Trophoblast cell (in vitro differentiated cells and primary cell): ENCODE measurements at regions not wholly inside any gene's neighbourhood (a gene's known extent, or its start where the extent isn't known, plus 50 kb on each side); places are given as distances from the start of the nearest gene placed in this dataset.

Source experiments
- DNase-seq, 2 donors: peaks; one replicate each; pipeline ENCODE4 v3.0.0-alpha.2; 2016
- H2AFZ ChIP-seq: 2 replicates; pipeline ENCODE4 v1.6.1; 2013; ENCODE audit warnings: low read length, moderate library complexity, mild to moderate bottlenecking; ENCODE audit not compliant: insufficient read depth, poor library complexity
- H2AK5ac ChIP-seq: 2 replicates; pipeline ENCODE4 v1.6.1; 2013; ENCODE audit warnings: mild to moderate bottlenecking, low read length
- H2BK120ac ChIP-seq: 2 replicates; pipeline ENCODE4 v1.6.1; 2013; ENCODE audit warnings: low read length, mild to moderate bottlenecking, moderate library complexity; ENCODE audit not compliant: insufficient read depth, poor library complexity
- H2BK12ac ChIP-seq: 2 replicates; pipeline ENCODE4 v1.6.1; 2013; ENCODE audit warnings: mild to moderate bottlenecking, low read length, moderate library complexity
- H2BK5ac ChIP-seq: 2 replicates; pipeline ENCODE4 v1.6.1; 2013; ENCODE audit warnings: low read length, low read depth, moderate library complexity, mild to moderate bottlenecking; ENCODE audit not compliant: poor library complexity
- H3K14ac ChIP-seq: 2 replicates; pipeline ENCODE4 v1.6.1; 2013; ENCODE audit warnings: mild to moderate bottlenecking, low read length
- H3K18ac ChIP-seq: 2 replicates; pipeline ENCODE4 v1.6.1; 2013; ENCODE audit warnings: mild to moderate bottlenecking, low read length
- H3K23ac ChIP-seq: 2 replicates; pipeline ENCODE4 v1.6.1; 2013; ENCODE audit warnings: low read length
- H3K27ac ChIP-seq: 2 replicates; pipeline ENCODE4 v1.5.1; 2013; ENCODE audit warnings: low read depth, mild to moderate bottlenecking, inconsistent platforms, low read length, moderate library complexity
- H3K27me3 ChIP-seq: 2 replicates; pipeline ENCODE4 v1.6.1; 2013; ENCODE audit warnings: inconsistent platforms, mild to moderate bottlenecking, low read length, moderate library complexity; ENCODE audit not compliant: insufficient read depth
- H3K36me3 ChIP-seq, 2 experiments: 1 replicate in 1 of 2; 2 replicates in 1 of 2; pipeline ENCODE4 v1.6.1; 2013; ENCODE audit warnings: low read length in 2 of 2, mild to moderate bottlenecking in 2 of 2, moderate library complexity in 1 of 2; ENCODE audit not compliant: insufficient read depth in 2 of 2, control insufficient read depth in 1 of 2
- H3K4ac ChIP-seq: 2 replicates; pipeline ENCODE4 v1.6.1; 2013; ENCODE audit warnings: low read depth, mild to moderate bottlenecking, low read length, moderate library complexity
- H3K4me1 ChIP-seq, 2 experiments: 1 replicate in 1 of 2; 2 replicates in 1 of 2; pipeline ENCODE4 v1.6.1; 2013; ENCODE audit warnings: low read length in 2 of 2, mild to moderate bottlenecking in 2 of 2, moderate library complexity in 1 of 2; ENCODE audit not compliant: insufficient read depth in 2 of 2, control insufficient read depth in 1 of 2
- H3K4me2 ChIP-seq: 2 replicates; pipeline ENCODE4 v1.6.1; 2013; ENCODE audit warnings: inconsistent platforms, mild to moderate bottlenecking, low read length, moderate library complexity
- H3K4me3 ChIP-seq: 2 replicates; pipeline ENCODE4 v1.5.1; 2013; ENCODE audit warnings: mild to moderate bottlenecking, low read depth, low read length, inconsistent platforms
- H3K79me1 ChIP-seq: one replicate; pipeline ENCODE4 v1.6.1; 2013; ENCODE audit warnings: low read length
- H3K79me2 ChIP-seq: 2 replicates; pipeline ENCODE4 v1.6.1; 2013; ENCODE audit warnings: low read length, mild to moderate bottlenecking; ENCODE audit not compliant: control insufficient read depth, insufficient read depth, poor library complexity
- H3K9ac ChIP-seq: 2 replicates; pipeline ENCODE4 v1.6.1; 2013; ENCODE audit warnings: mild to moderate bottlenecking, low read length
- H3K9me3 ChIP-seq: 2 replicates; pipeline ENCODE4 v1.6.1; 2013; ENCODE audit warnings: low read depth, mild to moderate bottlenecking, control low read depth, inconsistent platforms, low read length; ENCODE audit not compliant: insufficient read depth
- H4K12ac ChIP-seq: 2 replicates; pipeline ENCODE4 v1.6.1; 2013; ENCODE audit warnings: low read depth, mild to moderate bottlenecking, low read length, moderate library complexity
- H4K8ac ChIP-seq: 2 replicates; pipeline ENCODE4 v1.6.1; 2013; ENCODE audit warnings: low read depth, mild to moderate bottlenecking, low read length, moderate library complexity
- H4K91ac ChIP-seq: one replicate; pipeline ENCODE4 v1.6.1; 2013; ENCODE audit warnings: low read depth, mild to moderate bottlenecking, low read length, moderate library complexity
- WGBS: extraction: QIAGEN DNeasy Blood & Tissue Kit; methylation state at CpG from one replicate; pipeline ENCODE4 v1.1.7; 2013; ENCODE audit warnings: missing lambda C conversion rate; ENCODE audit not compliant: insufficient read length, insufficient coverage; ENCODE audit errors: extremely low coverage; 5-methylcytosine and 5-hydroxymethylcytosine counted together

DNA sequence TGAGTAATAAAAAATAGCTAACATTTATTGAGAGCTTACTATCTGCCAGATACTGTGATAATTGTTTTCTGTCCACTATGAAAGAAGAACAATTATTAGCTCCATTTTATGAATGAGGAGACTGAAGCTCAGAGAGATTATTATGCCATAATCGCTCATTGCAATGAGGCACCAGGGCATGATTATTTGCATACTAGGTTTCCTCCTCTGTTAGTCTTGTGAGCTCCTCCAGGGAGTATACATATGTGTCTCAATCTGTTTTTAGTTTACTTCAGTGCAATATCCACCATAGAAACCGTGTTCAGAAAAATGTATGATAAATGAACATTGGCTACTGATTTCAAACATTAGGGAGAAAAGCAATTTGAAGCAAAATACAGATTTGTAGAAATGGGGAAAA is 139.4 kb upstream of the OTUD4 start:
- Histone ChIP-seq H3K79me2 (no peaks in the 10 kb centered on the region), H3K4me2 (no peak overlapping the region), H2BK12ac (no peak overlapping the region), H2BK120ac (no peak overlapping the region), H3K36me3 (no peaks in the 10 kb centered on the region), H3K4me3 (no peak overlapping the region), H2AK5ac (no peak overlapping the region), H3K27me3 (no peaks in the 10 kb centered on the region), H3K4me1 (no peaks in the 10 kb centered on the region), H3K27ac (no peak overlapping the region), H3K4ac (no peak overlapping the region), H3K14ac (no peak overlapping the region), H3K9me3 (no peaks in the 10 kb centered on the region), H3K18ac (no peak overlapping the region), H3K9ac (no peak overlapping the region), H4K8ac (no peak overlapping the region), H3K23ac (no peak overlapping the region), H2BK5ac (no peak overlapping the region), H3K79me1 (no peaks in the 10 kb centered on the region), H4K12ac (no peak overlapping the region), H2AFZ (no peak overlapping the region), H4K91ac (no peak overlapping the region)
- DNase-seq, result no peak
- no CpG with 5 or more reads among the region's 2 CpGs for WGBS

DNA sequence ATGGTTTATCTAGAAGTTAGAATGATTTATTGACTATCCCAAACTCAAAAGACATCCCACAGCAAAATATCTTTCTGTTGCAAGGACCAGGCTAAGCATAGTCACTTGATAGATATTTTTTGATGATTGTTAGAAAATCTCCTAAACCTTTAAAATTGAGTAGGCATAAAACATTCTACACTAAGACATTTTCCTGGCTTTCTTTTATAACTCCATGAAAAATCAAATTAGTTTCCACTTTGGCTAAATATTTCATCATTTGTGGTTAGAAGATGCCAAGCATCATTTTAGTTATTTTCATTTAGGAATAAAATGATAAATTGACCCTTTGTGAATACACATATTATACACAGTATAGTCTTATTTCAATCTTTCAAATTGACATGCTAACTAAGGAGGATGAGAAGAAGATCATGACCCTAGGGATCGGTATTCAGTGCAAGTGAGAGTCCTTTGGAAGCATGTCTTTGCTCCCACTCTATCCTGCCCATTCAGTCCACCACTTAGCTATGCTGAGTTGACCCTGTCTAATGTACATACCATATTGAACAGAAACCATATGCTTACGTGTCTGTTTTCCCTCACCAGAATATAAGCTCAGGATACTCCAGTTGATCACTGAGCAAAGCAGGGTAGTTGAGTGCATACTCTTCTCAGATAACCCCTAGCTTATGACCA is 136.6 kb upstream of the OTUD4 start:
- Histone ChIP-seq H3K4me1 (no peaks in the 10 kb centered on the region), H2BK5ac (no peak overlapping the region), H2AFZ (no peak overlapping the region), H3K4ac (no peak overlapping the region), H2AK5ac (no peak overlapping the region), H3K23ac (no peak overlapping the region), H3K9me3 (no peaks in the 10 kb centered on the region), H3K14ac (no peak overlapping the region), H3K18ac (no peak overlapping the region), H3K27me3 (no peaks in the 10 kb centered on the region), H4K91ac (no peak overlapping the region), H3K79me1 (no peaks in the 10 kb centered on the region), H3K4me2 (no peak overlapping the region), H3K36me3 (no peaks in the 10 kb centered on the region), H3K27ac (no peak overlapping the region), H2BK12ac (no peak overlapping the region), H3K9ac (no peak overlapping the region), H2BK120ac (no peak overlapping the region), H4K12ac (no peak overlapping the region), H4K8ac (no peak overlapping the region), H3K4me3 (no peak overlapping the region), H3K79me2 (no peaks in the 10 kb centered on the region)
- DNase-seq, result no peak
- WGBS, result no CpG with 5 or more reads among the region's 2 CpGs

DNA sequence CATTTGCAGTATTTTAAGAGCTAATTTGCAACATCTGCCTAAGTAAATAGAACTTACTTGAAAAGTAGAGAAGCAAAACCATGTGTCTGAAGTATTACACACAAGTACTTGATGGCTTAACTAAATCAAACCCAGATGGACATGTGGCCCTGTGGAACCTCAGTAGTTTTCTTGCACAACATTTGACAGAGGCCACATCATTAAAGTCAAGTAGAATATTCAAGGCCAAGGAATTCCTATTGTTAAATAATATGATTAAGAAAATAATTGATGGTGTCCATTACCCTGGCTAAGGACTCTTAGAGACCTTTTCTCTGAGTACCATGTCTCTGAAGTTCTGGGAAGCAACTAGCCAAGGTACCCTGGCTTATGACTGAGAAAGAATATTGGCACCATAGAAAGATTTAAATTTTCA is 135.4 kb upstream of the OTUD4 start:
- Histone ChIP-seq H3K36me3 (no peaks in the 10 kb centered on the region), H3K4ac (no peak overlapping the region), H2BK5ac (no peak overlapping the region), H4K91ac (no peak overlapping the region), H3K9me3 (no peaks in the 10 kb centered on the region), H2AFZ (no peak overlapping the region), H3K79me1 (no peaks in the 10 kb centered on the region), H3K27ac (no peak overlapping the region), H3K18ac (no peak overlapping the region), H3K23ac (no peak overlapping the region), H3K4me2 (no peak overlapping the region), H4K12ac (no peak overlapping the region), H3K4me1 (no peaks in the 10 kb centered on the region), H3K14ac (no peak overlapping the region), H3K9ac (no peak overlapping the region), H3K4me3 (no peak overlapping the region), H2BK120ac (no peak overlapping the region), H3K27me3 (no peaks in the 10 kb centered on the region), H2BK12ac (no peak overlapping the region), H4K8ac (no peak overlapping the region), H3K79me2 (no peaks in the 10 kb centered on the region), H2AK5ac (no peak overlapping the region)
- no peak for DNase-seq

DNA sequence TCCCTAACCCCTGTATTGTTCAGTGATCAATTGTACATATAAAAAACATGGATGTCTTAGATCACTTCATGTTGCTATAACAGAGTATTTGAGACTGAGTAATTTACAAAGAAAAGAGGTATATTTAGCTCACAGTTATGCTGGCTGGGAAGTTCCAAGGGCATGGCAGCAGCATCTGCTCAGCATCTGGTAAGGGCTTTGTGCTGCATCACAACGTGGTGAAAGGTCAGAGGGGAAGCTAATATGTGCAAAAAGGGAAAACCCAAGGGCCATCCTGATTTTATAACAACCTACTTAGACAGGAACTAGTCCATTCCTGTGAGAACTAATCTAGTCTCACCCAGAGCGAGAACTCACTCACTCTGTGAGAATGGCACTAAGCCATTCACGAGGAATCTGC is 128.2 kb upstream of the OTUD4 start:
- Histone ChIP-seq H3K4ac (no peak overlapping the region), H3K79me2 (no peaks in the 10 kb centered on the region), H2AK5ac (no peak overlapping the region), H3K79me1 (no peaks in the 10 kb centered on the region), H2AFZ (no peak overlapping the region), H2BK120ac (no peak overlapping the region), H3K36me3 (no peaks in the 10 kb centered on the region), H3K27ac (no peak overlapping the region), H3K4me3 (no peak overlapping the region), H4K91ac (no peak overlapping the region), H3K4me1 (no peaks in the 10 kb centered on the region), H2BK12ac (no peak overlapping the region), H3K18ac (no peak overlapping the region), H4K12ac (no peak overlapping the region), H3K9ac (no peak overlapping the region), H3K4me2 (no peak overlapping the region), H3K27me3 (no peaks in the 10 kb centered on the region), H2BK5ac (no peak overlapping the region), H3K23ac (no peak overlapping the region), H3K9me3 (no peaks in the 10 kb centered on the region), H3K14ac (no peak overlapping the region), H4K8ac (no peak overlapping the region)
- WGBS, result no CpG with 5 or more reads among the region's 3 CpGs
- DNase-seq, result no peak
